ENCODE measurements at regions not wholly inside any gene's neighbourhood (a gene's known extent, or its start where the extent isn't known, plus 50 kb on each side); places are given as distances from the start of the nearest gene placed in this dataset.

GRCh38 chr6:156725712-156726111, 51.5 kb upstream of the ARID1B start:
- no peak for DNase-seq (ENCODE audit: low read depth)

DNA sequence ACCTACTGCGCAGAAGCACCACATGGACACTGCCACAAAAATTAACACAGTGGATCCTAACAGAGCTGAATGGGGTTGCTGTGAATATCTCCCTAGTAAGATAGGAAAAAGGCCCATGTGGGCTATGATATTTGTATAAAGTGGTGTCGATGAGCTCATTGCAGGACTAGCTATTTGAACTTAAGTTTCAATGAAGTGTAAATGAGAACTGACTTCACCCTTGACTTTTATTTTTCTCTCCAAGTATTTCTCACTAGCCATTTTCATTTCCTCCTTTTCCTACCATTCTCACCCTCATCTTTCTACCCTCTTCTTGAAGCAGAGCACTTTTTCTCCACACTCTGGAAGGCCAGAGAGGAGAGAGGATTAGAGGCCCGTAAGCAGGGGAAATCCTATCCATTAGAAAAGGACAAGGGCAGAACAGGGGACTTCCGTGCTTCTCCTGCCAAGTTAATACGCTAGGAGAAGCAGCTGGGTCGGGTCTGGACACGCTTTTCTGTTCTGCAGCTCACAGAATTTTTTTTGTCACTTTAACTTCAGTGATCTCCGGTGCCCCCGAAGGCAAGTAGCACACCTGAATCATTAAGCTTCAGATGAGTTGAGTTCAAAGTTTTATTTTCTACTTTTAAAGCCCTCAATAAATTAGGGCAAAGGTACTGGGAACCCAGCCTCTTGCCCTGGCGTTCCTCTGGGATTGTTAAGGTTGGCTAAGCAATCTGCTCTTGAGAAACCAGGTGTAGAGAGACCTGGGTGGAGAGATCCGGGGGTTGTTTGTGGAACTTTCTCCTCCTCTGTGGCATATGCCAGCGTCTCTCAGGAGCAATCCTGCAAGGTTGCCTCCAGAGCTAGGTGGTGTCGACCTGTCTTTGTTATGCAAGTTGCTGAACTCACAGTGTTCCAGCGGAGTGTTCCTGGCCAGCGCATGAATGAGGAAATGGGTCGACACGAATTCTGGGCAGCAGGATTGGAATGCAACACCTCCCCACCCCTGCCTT, 56.2 kb upstream of the ARID1B start:
- DNase-seq (ENCODE audit: low read depth) = peak; percentile 41

DNA sequence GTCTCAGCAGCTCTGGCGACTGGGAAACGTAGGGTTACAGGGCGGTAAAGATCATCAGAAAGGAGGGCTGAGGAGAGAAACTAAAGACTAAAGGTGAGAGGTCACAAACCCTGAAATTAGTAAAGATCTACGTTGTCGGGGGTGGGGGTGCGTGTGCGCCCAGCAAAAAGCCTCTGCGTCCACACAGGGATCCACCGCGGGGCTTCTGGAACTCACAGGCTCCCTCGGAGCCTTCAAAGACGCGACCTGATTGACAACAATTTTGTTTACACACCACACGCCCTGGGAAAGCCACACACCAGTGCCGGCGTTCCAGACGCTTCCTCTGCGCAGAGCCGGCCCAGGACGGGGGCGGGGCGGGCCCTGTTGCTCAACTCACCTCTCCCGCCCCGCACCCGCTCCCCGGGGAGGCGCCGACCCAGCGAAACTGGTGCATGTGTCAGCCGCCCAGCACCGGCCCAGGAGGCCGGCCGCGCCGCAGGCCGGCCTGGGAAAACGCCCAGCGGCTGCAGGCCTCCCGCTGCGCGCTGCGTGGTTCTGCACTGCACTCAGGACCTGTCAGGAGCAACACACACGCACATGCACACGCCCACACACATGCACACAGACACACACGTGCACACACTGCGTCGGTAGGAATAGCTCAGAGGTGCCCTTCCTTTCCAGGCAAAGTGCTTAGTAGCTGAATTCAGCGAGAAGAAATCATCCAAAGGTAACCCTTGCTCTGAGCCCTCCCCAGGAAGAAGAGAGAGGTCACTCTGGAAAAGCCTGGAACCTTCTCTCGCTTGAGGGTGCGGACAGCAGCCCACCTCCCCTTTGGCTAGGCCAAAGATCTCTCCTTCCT, 57.2 kb upstream of the ARID1B start:
- peak; percentile 94 for DNase-seq (ENCODE audit: low read depth)

DNA sequence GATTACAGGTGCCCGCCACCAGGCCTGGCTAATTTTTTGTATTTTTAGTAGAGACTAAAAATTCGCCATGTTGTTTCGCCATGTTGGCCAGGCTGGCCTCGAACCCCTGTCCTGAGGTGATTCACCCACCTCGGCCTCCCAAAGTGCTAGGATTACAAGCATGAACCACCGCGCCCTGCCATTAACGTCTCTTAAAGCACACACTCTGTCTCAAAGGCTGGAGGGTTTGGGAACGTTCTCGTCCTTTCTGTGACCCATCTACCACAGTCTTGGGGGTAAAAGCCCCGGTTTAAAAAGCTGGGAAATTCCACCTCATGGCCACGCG, 57.8 kb upstream of the ARID1B start:
- DNase-seq (ENCODE audit: low read depth) = peak; percentile 45

DNA sequence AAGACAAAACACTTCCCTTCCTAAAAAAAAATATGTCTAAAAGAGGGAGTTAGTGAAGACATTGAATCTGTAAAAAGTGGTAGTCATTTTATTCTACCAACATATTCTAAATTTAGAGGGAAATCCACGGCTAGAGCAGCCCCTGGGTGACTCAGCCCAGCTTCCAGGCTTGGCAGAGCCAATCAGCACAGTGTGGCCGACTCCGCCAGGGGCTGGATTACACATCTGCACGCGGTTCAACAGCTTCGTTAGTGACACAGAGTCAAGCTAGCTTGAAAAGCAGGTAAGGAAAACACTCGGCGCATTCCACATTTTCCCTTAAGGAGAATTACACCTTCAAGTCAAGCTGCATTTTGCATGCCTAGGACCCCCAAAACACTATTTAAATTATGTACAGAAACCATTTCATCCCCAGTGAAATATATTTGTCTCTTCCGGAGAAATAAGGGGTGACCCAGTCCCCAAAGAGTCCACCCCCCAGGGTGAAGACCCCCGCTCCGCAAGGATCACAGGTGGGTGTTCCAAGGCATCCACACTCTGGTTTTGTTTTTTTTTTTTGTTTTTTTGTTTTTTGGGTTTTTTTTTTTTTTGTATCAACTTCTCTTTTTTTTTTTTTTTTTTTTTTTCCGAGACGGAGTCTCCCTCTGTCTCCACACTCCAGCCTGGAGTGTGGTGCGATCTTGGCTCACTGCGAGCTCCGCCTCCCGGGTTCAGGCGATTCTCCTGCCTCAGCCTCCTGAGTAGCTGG, 58.4 kb upstream of the ARID1B start:
- peak; percentile 98 for DNase-seq (ENCODE audit: low read depth)

DNA sequence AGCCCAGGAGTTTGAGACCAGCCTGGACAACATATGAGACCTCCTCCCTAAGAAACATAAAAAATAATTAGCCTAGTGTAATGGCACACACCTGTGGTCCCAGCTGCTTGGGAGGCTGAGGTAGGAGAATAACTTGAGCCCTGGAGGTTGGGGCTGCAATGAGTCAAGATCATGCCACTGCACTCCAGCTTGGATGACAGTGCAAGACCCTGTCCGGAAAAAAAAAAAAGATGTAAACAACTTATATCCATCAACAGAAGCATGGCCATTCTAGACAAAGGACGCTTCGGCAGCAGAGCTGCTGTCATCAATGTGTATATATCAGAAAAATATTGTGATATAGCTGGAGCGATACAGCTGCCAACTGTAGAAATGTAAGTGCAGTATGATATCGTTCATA, 59.6 kb upstream of the ARID1B start:
- DNase-seq (ENCODE audit: low read depth) = no peak

DNA sequence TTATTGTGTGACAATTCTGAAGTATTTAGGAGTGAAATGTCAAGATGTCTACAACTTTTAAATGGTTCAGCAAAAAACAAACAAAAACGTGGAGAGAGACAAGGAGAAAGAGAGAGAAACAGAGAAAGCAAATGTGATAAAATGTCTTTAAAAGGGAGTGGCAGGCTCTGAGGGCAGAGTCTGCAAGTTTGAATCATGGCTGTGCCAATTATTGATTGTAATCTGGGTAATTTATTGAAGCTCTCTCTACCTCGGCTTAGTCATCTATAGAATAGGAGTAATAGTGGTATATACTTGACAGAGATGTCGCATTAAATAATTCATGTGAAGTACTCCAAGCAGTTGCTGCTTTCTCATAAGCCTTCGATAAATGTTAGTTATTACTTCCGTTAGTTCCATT, 61.3 kb upstream of the ARID1B start:
- no peak for DNase-seq (ENCODE audit: low read depth)

DNA sequence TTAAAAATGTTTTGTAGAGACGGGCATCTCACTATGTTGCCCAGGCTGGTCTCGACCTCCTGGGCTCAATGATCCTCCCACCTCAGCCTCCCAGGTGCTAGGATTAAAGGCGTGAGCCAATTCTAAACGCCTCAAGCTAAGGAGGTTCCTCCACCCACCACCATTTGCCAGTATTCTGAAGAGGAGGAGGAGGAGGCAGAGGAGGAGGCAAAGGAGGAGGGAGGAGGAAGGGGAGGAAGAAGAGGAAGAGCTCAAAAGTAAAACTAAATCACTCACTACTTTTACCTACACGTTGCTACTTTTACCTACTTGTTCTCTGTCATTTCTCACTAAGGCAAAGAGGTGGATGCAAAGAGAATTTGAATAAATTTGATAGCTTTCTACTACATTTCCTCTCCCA, 63.6 kb upstream of the ARID1B start:
- DNase-seq (ENCODE audit: low read depth) = no peak

GRCh38 chr6:156710479-156710878, 66.7 kb upstream of the ARID1B start:
- no peak for DNase-seq (ENCODE audit: low read depth)

GRCh38 chr6:156707818-156708217, 69.4 kb upstream of the ARID1B start:
- no peak for DNase-seq (ENCODE audit: low read depth)

DNA sequence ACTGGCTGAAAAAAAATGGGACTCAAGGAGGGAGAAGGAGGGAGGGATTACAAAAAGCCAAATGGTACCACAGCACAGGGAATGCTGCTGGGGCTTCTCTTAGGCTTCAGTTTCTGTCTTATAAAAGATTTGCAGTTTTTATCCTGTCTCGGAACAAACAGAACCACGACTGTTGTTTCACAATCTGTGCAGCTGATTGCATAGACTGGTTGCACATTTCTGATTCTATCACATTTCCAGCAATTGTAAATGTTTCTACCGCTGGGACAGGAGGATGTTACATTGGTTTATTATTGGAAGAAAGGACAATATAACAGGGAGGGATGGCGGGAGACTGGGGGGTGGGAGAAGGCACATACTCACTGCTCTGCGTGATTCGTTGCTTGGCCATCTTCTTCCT, 73.5 kb upstream of the ARID1B start:
- no peak for DNase-seq (ENCODE audit: low read depth)

DNA sequence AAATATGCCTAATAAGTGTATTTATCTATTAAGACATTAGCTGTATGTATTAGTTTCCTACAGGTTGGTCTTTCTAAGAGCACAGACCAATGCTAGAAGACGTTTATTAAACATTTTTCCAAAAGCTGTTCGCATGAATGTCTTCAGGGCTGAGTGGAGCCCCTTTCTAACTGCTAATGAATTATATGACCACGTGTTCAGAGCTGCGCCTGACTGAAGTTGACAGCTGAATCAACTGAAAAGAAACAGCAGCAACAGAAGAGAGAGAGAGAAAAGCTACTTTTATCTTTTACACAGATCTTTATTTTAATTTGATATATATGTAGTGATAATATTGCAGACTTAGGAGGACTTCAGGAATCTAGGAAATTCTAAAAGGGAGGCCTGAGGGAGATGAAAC, 75.2 kb upstream of the ARID1B start:
- DNase-seq (ENCODE audit: low read depth) = no peak

DNA sequence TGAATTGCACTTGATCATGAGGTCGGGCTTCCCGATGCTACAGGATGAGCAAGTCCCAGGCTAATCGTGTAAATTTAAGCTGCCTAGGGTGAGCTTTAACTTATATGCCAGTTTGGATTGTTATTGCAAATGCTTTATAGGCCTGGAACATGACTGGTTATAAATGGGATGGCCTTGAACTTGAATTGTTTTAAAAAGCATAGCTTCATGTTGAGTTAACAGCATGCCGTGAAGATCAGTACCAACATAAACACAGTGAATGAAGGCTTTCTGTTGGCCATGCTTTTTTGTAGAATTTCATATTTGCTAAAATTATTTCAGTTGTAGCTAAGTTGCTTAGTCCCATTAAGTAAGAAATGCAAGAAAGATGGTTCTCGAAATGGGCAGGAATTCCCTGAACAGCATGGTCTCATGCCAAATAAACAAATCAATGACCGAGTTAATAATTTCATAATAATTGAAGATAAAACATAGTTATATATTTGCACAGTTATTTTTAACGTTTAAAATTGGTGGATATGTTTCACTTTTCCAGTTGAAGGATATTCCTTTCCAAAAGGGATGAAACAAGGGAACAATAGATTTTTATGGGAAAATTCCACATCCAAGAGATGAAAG, 76.6 kb upstream of the ARID1B start:
- DNase-seq (ENCODE audit: low read depth) = no peak

GRCh38 chr6:156699935-156700334, 77.2 kb upstream of the ARID1B start:
- DNase-seq (ENCODE audit: low read depth) = no peak

- DNase-seq (ENCODE audit: low read depth) = peak; percentile 84
Observed at GRCh38 chr6:156699017-156699421, 78.2 kb upstream of the ARID1B start.

DNA sequence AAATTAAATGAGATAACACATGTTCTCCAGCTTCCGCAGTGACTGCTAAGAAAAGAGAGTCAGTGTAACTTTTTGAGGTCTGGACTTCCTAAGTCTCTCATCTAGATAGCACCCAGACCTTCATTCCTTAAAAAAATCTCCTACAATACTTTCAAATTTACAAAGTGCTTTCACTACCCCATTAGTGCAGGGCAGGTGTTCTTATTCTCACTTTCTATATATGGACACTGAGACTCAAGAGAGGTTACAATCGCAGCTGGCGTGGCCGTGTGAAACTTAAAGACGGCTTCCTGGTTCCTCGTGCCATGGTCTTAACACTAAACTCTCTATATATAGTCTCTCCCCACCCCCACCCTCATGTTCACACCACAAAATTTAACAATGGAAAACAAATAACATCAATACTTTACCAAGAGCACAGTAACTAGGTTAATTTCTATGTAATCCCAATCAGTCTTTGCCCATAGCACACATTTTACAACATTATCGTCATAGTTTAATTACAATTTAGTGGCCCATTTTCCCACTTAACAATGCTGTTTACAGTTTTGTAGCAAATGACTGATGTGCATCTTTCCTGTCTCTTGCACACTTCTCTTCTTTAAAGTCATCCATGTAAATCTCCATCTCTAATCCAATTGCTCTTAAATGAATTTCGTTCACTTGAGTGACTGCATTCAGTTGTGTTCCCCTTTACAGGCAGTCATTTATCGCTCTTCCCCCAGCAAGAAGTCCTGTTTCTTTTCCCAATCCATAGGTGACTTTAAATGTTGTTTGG, 78.8 kb upstream of the ARID1B start:
- DNase-seq (ENCODE audit: low read depth) = no peak

DNA sequence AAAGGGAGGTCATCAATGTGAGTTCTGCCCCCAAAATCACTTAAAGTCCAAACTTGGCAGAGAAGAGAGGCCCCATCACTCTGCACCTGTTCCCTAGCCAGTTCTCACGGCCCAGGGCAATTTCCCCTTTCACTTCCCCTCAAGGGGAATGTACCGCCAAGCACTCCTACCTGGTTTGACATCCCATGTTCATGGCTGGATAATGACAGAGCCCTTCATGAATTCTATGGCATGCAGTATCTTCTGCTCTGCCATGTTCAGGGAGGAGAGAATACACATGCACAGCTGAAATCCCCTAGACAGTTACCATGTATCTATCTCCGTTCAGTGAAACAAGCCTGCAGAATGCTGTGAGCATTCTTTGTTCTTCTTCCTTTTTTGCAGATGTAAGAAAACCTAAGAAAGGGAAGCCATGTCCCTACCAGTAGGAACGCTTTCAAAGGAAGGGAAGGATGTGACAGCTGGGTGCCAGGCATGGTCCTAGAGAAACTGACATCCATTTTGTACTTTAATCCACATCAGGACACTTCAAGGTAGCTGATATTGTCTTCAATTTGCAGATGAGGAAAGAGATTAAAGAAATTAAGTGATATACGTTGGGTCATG, 79.8 kb upstream of the ARID1B start:
- no peak for DNase-seq (ENCODE audit: low read depth)

GRCh38 chr6:156695742-156696141, 81.4 kb upstream of the ARID1B start:
- DNase-seq (ENCODE audit: low read depth) = no peak

DNA sequence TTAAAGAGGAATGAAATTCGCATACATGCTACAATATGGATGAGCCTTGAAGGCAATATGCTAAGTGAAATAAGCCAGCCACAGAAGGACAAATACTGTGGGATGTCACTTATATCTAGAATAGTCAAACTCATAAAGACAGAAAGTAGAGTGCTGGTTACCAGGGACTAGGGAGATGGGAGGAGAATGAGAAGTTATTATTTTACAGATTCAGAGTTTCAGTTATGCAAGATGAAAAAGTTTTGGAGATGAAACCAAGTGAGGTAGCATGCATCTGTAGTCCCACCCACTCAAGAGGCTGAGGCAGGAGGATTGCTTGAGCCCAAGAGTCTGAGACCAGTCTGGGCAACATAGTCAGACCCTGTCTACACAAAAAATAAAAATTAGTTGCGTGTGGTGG, 82.5 kb upstream of the ARID1B start:
- no peak for DNase-seq (ENCODE audit: low read depth)

DNA sequence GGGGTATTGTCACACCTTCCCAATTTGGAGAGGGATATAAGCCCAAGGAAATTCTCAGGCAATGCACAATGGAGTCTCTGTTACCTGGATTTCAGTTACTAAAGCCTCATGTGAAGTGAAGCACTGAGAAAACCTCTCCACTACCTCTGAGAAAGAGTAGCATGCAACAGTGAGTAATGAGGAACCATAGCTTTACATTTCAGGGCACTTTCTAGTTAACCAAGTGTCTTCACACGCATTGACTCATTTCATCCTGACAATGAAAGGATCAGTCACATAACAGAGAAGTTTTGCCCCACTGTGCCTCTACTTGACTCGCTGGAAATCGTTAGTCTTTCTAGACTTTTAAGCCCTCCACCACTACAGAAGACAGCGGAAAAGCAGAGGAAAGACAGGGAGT, 86.2 kb upstream of the ARID1B start:
- DNase-seq (ENCODE audit: low read depth) = no peak

- no peak for DNase-seq (ENCODE audit: low read depth)
Observed at GRCh38 chr6:156689656-156690055, 87.5 kb upstream of the ARID1B start.

All from Daoy (cell line).